Smooth muscle cell (in vitro differentiated cells): ENCODE measurements at regions not wholly inside any gene's neighbourhood (a gene's known extent, or its start where the extent isn't known, plus 50 kb on each side); places are given as distances from the start of the nearest gene placed in this dataset.
"Not testable (repeated sequence)": the region's sequence is repeated elsewhere in the genome, so short reads cannot be mapped to it uniquely, and the experiment has no call there.

Experiments
- DNase-seq: peaks from one replicate; lab custom pipeline; 2025; ENCODE audit not compliant: unreplicated experiment; lab: John Stamatoyannopoulos, UW
- H2AFZ ChIP-seq: fragments of 200-600 bp; sonication (generic); 2 replicates; pipeline ENCODE4 v1.6.0; 2016; ENCODE audit warnings: antibody characterized with exemption, low read depth, mild to moderate bottlenecking
- H3F3A ChIP-seq: fragments of 200-600 bp; sonication (generic); 2 replicates; pipeline ENCODE4 v1.6.0; 2017; ENCODE audit warnings: antibody characterized with exemption, low read depth
- H3K27ac ChIP-seq: fragments of 200-600 bp; sonication (generic); 2 replicates; pipeline ENCODE4 v1.5.1; 2016; ENCODE audit warnings: low read depth, mild to moderate bottlenecking
- H3K27me3 ChIP-seq: fragments of 200-600 bp; sonication (generic); 2 replicates; pipeline ENCODE4 v1.6.1; 2016; ENCODE audit warnings: low read depth, mild to moderate bottlenecking
- H3K36me3 ChIP-seq: fragments of 200-600 bp; sonication (generic); 2 replicates; pipeline ENCODE4 v1.5.1; 2016; ENCODE audit warnings: low read depth
- H3K4me1 ChIP-seq: fragments of 200-600 bp; sonication (generic); 2 replicates; pipeline ENCODE4 v1.5.1; 2016; ENCODE audit warnings: low read depth
- H3K4me2 ChIP-seq: fragments of 200-600 bp; sonication (generic); 2 replicates; pipeline ENCODE4 v1.6.0; 2016; ENCODE audit warnings: mild to moderate bottlenecking
- H3K4me3 ChIP-seq: fragments of 200-600 bp; sonication (generic); 2 replicates; pipeline ENCODE4 v1.5.1; 2016; ENCODE audit warnings: mild to moderate bottlenecking
- H3K79me2 ChIP-seq: fragments of 200-600 bp; sonication (generic); 2 replicates; pipeline ENCODE4 v1.6.0; 2016; ENCODE audit warnings: low read depth, mild to moderate bottlenecking
- H3K9ac ChIP-seq: fragments of 200-600 bp; sonication (generic); 2 replicates; pipeline ENCODE4 v1.6.0; 2016; ENCODE audit warnings: low read depth
- H3K9me3 ChIP-seq: fragments of 200-600 bp; sonication (generic); replicated peaks from 2 replicates; pipeline ENCODE4 v1.5.1; 2016; ENCODE audit warnings: low read depth
- H4K20me1 ChIP-seq: fragments of 200-600 bp; sonication (generic); 2 replicates; pipeline ENCODE4 v1.6.0; 2016; ENCODE audit warnings: low read depth
- WGBS: methylation state at CpG from one replicate; pipeline ENCODE4 v1.1.7; 2016; ENCODE audit warnings: low lambda C conversion rate; 5-methylcytosine and 5-hydroxymethylcytosine counted together
- TF ChIP-seq, protein P1 (sequence below): fragments of 200-600 bp; sonication (generic); IDR thresholded peaks from 2 replicates; pipeline ENCODE4 v1.5.1; 2017; ENCODE audit warnings: borderline replicate concordance, mild to moderate bottlenecking, antibody characterized with exemption; ENCODE audit not compliant: insufficient read depth, poor library complexity, severe bottlenecking

DNA sequence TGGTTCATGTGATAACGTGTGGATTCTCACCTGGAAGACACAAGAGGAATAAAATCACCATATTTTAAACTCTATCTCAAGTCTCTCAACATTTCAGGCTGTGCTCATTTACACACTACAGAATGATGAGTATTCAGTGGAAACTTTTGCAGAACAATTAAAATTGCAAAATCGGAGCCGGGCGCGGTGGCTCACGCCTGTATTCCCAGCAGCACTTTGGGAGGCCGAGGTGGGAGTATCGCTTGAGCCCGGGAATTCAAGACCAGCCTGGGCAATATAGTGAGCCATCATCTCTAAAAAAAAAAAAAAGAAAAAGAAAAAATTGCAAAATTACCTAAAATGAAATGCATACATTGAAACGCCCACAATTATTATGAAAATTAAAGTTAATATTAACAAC lies 825.9 kb downstream of the KCNJ18 start:
- Histone ChIP-seq H4K20me1 (no peaks in the 10 kb centered on the region), H3K79me2 (no peaks in the 10 kb centered on the region), H2AFZ (no peak overlapping the region), H3K27ac (no peak overlapping the region), H3K4me2 (no peak overlapping the region), H3K9me3 (no peaks in the 10 kb centered on the region), H3K36me3 (no peaks in the 10 kb centered on the region), H3K4me1 (no peaks in the 10 kb centered on the region), H3K27me3 (no peaks in the 10 kb centered on the region), H3K9ac (no peak overlapping the region), H3K4me3 (no peak overlapping the region), H3F3A (no peaks in the 10 kb centered on the region)
- TF ChIP-seq, protein P1, sequence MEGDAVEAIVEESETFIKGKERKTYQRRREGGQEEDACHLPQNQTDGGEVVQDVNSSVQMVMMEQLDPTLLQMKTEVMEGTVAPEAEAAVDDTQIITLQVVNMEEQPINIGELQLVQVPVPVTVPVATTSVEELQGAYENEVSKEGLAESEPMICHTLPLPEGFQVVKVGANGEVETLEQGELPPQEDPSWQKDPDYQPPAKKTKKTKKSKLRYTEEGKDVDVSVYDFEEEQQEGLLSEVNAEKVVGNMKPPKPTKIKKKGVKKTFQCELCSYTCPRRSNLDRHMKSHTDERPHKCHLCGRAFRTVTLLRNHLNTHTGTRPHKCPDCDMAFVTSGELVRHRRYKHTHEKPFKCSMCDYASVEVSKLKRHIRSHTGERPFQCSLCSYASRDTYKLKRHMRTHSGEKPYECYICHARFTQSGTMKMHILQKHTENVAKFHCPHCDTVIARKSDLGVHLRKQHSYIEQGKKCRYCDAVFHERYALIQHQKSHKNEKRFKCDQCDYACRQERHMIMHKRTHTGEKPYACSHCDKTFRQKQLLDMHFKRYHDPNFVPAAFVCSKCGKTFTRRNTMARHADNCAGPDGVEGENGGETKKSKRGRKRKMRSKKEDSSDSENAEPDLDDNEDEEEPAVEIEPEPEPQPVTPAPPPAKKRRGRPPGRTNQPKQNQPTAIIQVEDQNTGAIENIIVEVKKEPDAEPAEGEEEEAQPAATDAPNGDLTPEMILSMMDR: no peak
- DNase-seq: no peak
- 87% methylated on average over 10 of the region's 10 CpGs for WGBS

DNA sequence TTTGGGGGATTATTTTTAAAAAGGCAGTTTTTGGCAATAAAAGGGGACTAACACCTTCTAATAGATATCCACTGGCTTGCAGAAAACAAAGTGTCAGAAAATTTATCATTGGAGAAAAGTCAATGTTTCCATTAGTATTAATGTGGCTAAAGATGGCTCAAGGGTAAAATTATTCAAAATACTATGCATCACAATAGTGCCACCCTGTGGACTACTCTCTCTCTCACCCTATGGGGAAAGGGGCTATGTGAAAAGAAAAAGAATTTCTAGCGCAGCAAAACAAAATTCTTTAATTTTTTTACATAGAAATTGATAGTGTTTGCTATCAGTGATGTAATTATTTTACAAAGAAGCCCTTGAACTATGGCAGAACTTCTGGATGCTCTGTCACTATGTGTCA lies 856.5 kb downstream of the KCNJ18 start:
- not testable (repeated sequence) for DNase-seq, H2AFZ ChIP-seq, H3K4me2 ChIP-seq, H3F3A ChIP-seq, H3K27ac ChIP-seq, H3K4me1 ChIP-seq, H3K79me2 ChIP-seq, H3K9ac ChIP-seq, H3K4me3 ChIP-seq, H3K9me3 ChIP-seq, H3K27me3 ChIP-seq, H3K36me3 ChIP-seq, H4K20me1 ChIP-seq
- WGBS: 40% methylated on average over 1 of the region's 1 CpG

DNA sequence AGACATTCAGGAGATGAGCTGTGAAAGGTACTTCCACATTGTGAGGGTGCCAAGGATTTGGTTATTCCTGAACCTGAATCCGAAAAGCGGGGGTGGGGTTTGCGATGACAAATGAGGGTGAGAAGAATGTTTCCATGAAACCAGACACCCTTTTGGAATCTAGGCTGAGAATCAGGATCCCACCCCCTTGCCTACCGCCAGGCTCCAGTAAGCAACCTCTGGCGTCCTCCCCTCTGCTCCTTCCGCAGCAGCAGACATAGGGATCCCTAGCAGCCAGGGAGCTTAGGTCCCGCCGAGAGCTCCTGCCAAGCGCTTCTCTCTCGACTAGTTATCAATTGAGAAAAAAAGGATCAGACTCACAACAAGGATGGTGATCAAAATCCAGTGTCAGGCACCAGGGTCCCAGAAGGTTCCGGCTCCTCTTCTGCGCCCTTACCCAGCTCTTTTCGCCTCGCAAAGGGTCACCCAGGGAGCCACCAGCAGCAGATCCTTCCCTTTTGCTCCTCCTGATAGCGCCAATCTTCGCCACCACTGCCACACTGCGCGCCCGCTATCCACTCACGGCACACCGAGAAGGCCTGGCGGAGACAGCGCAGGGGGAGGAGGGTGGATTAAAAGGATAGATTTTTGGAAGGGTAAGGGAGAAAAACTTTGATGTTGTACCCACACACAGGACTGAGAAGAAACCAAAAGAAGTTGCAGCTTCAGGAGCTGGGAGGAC lies 859.5 kb downstream of the KCNJ18 start:
- not testable (repeated sequence) for H3K27me3 ChIP-seq, H3K27ac ChIP-seq, H3K36me3 ChIP-seq, DNase-seq, H2AFZ ChIP-seq, H3K4me2 ChIP-seq, H3K79me2 ChIP-seq, H3K4me1 ChIP-seq, H3F3A ChIP-seq, H3K9ac ChIP-seq, H3K4me3 ChIP-seq, H4K20me1 ChIP-seq, H3K9me3 ChIP-seq
- WGBS: 83% methylated on average over 23 of the region's 23 CpGs

DNA sequence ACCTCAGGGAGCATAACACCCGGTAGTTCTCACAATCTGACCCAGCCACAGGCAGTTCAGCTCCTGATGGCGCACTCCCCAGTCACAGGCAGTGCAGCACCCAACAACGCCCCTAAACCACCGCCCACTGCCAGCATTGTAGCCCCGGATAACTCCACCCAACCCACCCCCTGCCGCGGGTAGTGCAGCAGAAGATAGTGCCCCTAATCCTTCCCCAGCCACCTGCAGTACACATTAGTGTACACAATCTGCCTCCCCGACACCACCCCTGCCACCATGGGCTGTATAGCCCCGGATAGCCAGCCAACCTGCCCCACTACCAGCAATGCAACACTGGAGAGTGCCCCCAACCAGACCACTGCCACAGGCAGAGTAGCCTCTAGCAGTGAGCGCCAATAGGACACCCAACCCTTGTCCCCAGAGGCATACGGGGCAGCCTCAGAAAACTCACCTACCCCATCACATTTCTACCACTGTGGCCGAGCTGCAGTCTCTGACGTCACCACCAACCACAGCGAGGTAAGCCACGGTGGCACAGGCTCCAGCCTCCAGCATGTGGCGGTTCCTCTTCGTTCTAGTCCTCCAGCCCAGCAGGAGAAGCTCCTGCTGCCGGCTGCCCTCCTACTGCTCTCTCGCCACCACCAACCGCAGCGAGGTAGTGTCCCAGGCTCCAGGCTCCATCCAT lies 877.3 kb downstream of the KCNJ18 start:
- TF ChIP-seq, protein P1: no peak
- Histone ChIP-seq H3K27ac (no peak overlapping the region), H3F3A (no peaks in the 10 kb centered on the region), H3K4me2 (no peak overlapping the region), H3K79me2 (no peaks in the 10 kb centered on the region), H3K4me1 (no peaks in the 10 kb centered on the region), H3K36me3 (no peaks in the 10 kb centered on the region), H4K20me1 (no peaks in the 10 kb centered on the region), H3K9ac (no peak overlapping the region), H3K27me3 (no peaks in the 10 kb centered on the region), H3K4me3 (no peak overlapping the region), H3K9me3 (no peaks in the 10 kb centered on the region), H2AFZ (no peak overlapping the region)
- WGBS: 89% methylated on average over 21 of the region's 21 CpGs
- no peak for DNase-seq
